NCI-H82 (cell line): ENCODE measurements at regions not wholly inside any gene's neighbourhood (a gene's known extent, or its start where the extent isn't known, plus 50 kb on each side); places are given as distances from the start of the nearest gene placed in this dataset.

Source experiments
- DNase-seq: peaks from one replicate; lab custom pipeline; 2025; lab: John Stamatoyannopoulos, UW

- no peak for DNase-seq
These were observed 1348.5 kb downstream of the PCDH9 start for GRCh38 chr13:65881561-65882155.

- DNase-seq, result no peak
These were observed 1355.1 kb downstream of the PCDH9 start for GRCh38 chr13:65875031-65875430.

GRCh38 chr13:65872448-65872847, 1357.7 kb downstream of the PCDH9 start:
- no peak for DNase-seq

- no peak for DNase-seq
These were observed 1361.3 kb downstream of the PCDH9 start for GRCh38 chr13:65868884-65869283.

GRCh38 chr13:65868099-65868498, 1362.0 kb downstream of the PCDH9 start:
- DNase-seq, result no peak

GRCh38 chr13:65866138-65866537, 1364.0 kb downstream of the PCDH9 start:
- no peak for DNase-seq

GRCh38 chr13:65865206-65865605, 1364.9 kb downstream of the PCDH9 start:
- DNase-seq, result no peak

GRCh38 chr13:65864039-65864438, 1366.1 kb downstream of the PCDH9 start:
- no peak for DNase-seq

GRCh38 chr13:65860306-65860705, 1369.8 kb downstream of the PCDH9 start:
- DNase-seq, result no peak

GRCh38 chr13:65857942-65858565, 1372.1 kb downstream of the PCDH9 start:
- DNase-seq, result peak; percentile 19

GRCh38 chr13:65856431-65856830, 1373.7 kb downstream of the PCDH9 start:
- DNase-seq, result no peak

- DNase-seq, result no peak
These were observed 1374.8 kb downstream of the PCDH9 start for GRCh38 chr13:65855242-65855805.

- no peak for DNase-seq
These were observed 1375.7 kb downstream of the PCDH9 start for GRCh38 chr13:65854431-65854830.

- DNase-seq, result no peak
These were observed 1385.8 kb downstream of the PCDH9 start for GRCh38 chr13:65844266-65844841.

- no peak for DNase-seq
These were observed 1386.8 kb downstream of the PCDH9 start for GRCh38 chr13:65843314-65843731.

GRCh38 chr13:65841156-65841555, 1389.0 kb downstream of the PCDH9 start:
- DNase-seq, result no peak

- no peak for DNase-seq
These were observed 1394.1 kb downstream of the PCDH9 start for GRCh38 chr13:65836066-65836465.

- no peak for DNase-seq
These were observed 1395.2 kb downstream of the PCDH9 start for GRCh38 chr13:65834897-65835296.

- DNase-seq, result no peak
These were observed 1399.5 kb downstream of the PCDH9 start for GRCh38 chr13:65830411-65831205.

- no peak for DNase-seq
These were observed 1400.7 kb downstream of the PCDH9 start for GRCh38 chr13:65829241-65830008.

- DNase-seq, result no peak
These were observed 1403.5 kb downstream of the PCDH9 start for GRCh38 chr13:65826657-65827056.

- DNase-seq, result no peak
These were observed 1405.1 kb downstream of the PCDH9 start for GRCh38 chr13:65825039-65825438.
